GM23338 (cell line): ENCODE measurements at regions not wholly inside any gene's neighbourhood (a gene's known extent, or its start where the extent isn't known, plus 50 kb on each side); places are given as distances from the start of the nearest gene placed in this dataset.

Experiments
- ATAC-seq: fragments of 200-7000 bp; cut with Tn5 transposase; 3 replicates; pipeline ENCODE4 v1.9.1; 2020
- DNase-seq: peaks from one replicate; pipeline ENCODE4 v3.0.0-alpha.2; 2015; ENCODE audit warnings: low spot score
- H2AFZ ChIP-seq: fragments of 200-600 bp; sonication (generic); 2 replicates; pipeline ENCODE4 v1.8.0; 2016; ENCODE audit warnings: antibody characterized with exemption, mild to moderate bottlenecking, moderate library complexity
- H3F3A ChIP-seq: fragments of 200-600 bp; sonication (generic); replicated peaks from 2 replicates; pipeline ENCODE4 v1.8.0; 2017; ENCODE audit warnings: antibody characterized with exemption, mixed run types, low read depth
- H3K27ac ChIP-seq: fragments of 200-600 bp; sonication (generic); 2 replicates; pipeline ENCODE4 v1.6.1; 2016; ENCODE audit warnings: low read depth
- H3K27me3 ChIP-seq: fragments of 200-600 bp; sonication (generic); 2 replicates; pipeline ENCODE4 v1.8.0; 2016; ENCODE audit warnings: mild to moderate bottlenecking, mixed run types, moderate library complexity; ENCODE audit not compliant: insufficient read depth
- H3K36me3 ChIP-seq: fragments of 200-600 bp; sonication (generic); 2 replicates; pipeline ENCODE4 v1.8.0; 2016; ENCODE audit warnings: mild to moderate bottlenecking; ENCODE audit not compliant: insufficient read depth
- H3K4me1 ChIP-seq: fragments of 200-600 bp; sonication (generic); 2 replicates; pipeline ENCODE4 v1.8.0; 2016; ENCODE audit warnings: mild to moderate bottlenecking, moderate library complexity; ENCODE audit not compliant: insufficient read depth
- H3K4me2 ChIP-seq: fragments of 200-600 bp; sonication (generic); 2 replicates; pipeline ENCODE4 v1.7.1; 2017; ENCODE audit warnings: mixed run types
- H3K4me3 ChIP-seq: fragments of 200-600 bp; sonication (generic); 2 replicates; pipeline ENCODE4 v1.6.1; 2016; ENCODE audit warnings: mixed run types
- H3K79me2 ChIP-seq: fragments of 200-600 bp; sonication (generic); replicated peaks from 2 replicates; pipeline ENCODE4 v1.8.0; 2017; ENCODE audit warnings: mild to moderate bottlenecking; ENCODE audit not compliant: insufficient read depth
- H3K9me2 ChIP-seq: fragments of 200-600 bp; sonication (generic); 2 replicates; pipeline ENCODE4 v1.8.0; 2017; ENCODE audit not compliant: insufficient read depth
- H4K20me1 ChIP-seq: fragments of 200-600 bp; sonication (generic); replicated peaks from 2 replicates; pipeline ENCODE4 v1.8.0; 2017; ENCODE audit warnings: mild to moderate bottlenecking; ENCODE audit not compliant: insufficient read depth
- H3K27ac Mint-ChIP-seq: 2 replicates; pipeline ENCODE4 v1.8.0; 2020; ENCODE audit warnings: inconsistent platforms, mild to moderate bottlenecking, moderate library complexity, mixed read lengths
- H3K27me3 Mint-ChIP-seq: 3 replicates; pipeline ENCODE4 v1.8.0; 2022; ENCODE audit warnings: low read depth, mild to moderate bottlenecking, moderate library complexity, mixed read lengths, inconsistent platforms; ENCODE audit not compliant: insufficient read depth, poor library complexity
- H3K36me3 Mint-ChIP-seq: 3 replicates; pipeline ENCODE4 v1.8.0; 2021; ENCODE audit warnings: low read depth, mild to moderate bottlenecking, inconsistent platforms, moderate library complexity, mixed read lengths
- H3K4me1 Mint-ChIP-seq: 3 replicates; pipeline ENCODE4 v1.8.0; 2020; ENCODE audit warnings: mild to moderate bottlenecking, inconsistent platforms, mixed read lengths
- H3K4me3 Mint-ChIP-seq: 3 replicates; pipeline ENCODE4 v1.8.0; 2021; ENCODE audit warnings: moderate library complexity, mild to moderate bottlenecking, inconsistent platforms, mixed read lengths
- H3K9me3 Mint-ChIP-seq: 3 replicates; pipeline ENCODE4 v1.8.0; 2020; ENCODE audit warnings: moderate library complexity, mild to moderate bottlenecking, inconsistent platforms, mixed read lengths
- CREB1 ChIP-seq: fragments of 250-450 bp; sonication (Bioruptor Pico); IDR thresholded peaks from 2 replicates; pipeline ENCODE4 v1.5.0; 2020; ENCODE audit warnings: low read depth, mild to moderate bottlenecking, moderate library complexity
- CTCF ChIP-seq, 2 experiments: fragments of 200-600 bp in 1 of 2; sonication (generic) in 1 of 2; conservative IDR thresholded peaks; 2 replicates each; pipeline versions ENCODE4 v1.5.1 to v1.6.1; 2016 to 2017; ENCODE audit warnings: antibody characterized with exemption in 2 of 2, low read depth in 2 of 2, mild to moderate bottlenecking in 2 of 2, moderate library complexity in 1 of 2
- ETS1 ChIP-seq: IDR thresholded peaks from 2 replicates; pipeline ENCODE4 v1.6.1; 2016; ENCODE audit warnings: antibody characterized with exemption
- EZH2 ChIP-seq: fragments of 200-600 bp; sonication (generic); IDR thresholded peaks from one replicate; pipeline ENCODE4 v1.8.0; 2017; ENCODE audit warnings: antibody characterized with exemption, mild to moderate bottlenecking, low read depth; ENCODE audit not compliant: unreplicated experiment
- EZH2phosphoT487 ChIP-seq: fragments of 200-600 bp; sonication (generic); IDR thresholded peaks from one replicate; pipeline ENCODE4 v1.8.1; 2018; ENCODE audit warnings: antibody characterized with exemption; ENCODE audit not compliant: unreplicated experiment
- JUNB ChIP-seq: IDR thresholded peaks from one replicate; pipeline ENCODE4 v1.6.1; 2016; ENCODE audit warnings: antibody characterized with exemption; ENCODE audit not compliant: unreplicated experiment
- NANOG ChIP-seq: IDR thresholded peaks from 2 replicates; pipeline ENCODE4 v1.6.1; 2016; ENCODE audit warnings: antibody characterized with exemption, borderline replicate concordance
- POLR2AphosphoS5 ChIP-seq: IDR thresholded peaks from 2 replicates; pipeline ENCODE4 v1.6.1; 2016; ENCODE audit warnings: antibody characterized with exemption, low read depth
- REST ChIP-seq: IDR thresholded peaks from one replicate; pipeline ENCODE4 v1.6.1; 2018; ENCODE audit warnings: antibody characterized with exemption; ENCODE audit not compliant: unreplicated experiment
- STAT1 ChIP-seq: IDR thresholded peaks from one replicate; pipeline ENCODE4 v1.6.1; 2016; ENCODE audit warnings: antibody characterized with exemption; ENCODE audit not compliant: unreplicated experiment
- ZNF114 ChIP-seq: fragments of 250-450 bp; sonication (Bioruptor Pico); IDR thresholded peaks from 2 replicates; pipeline ENCODE4 v1.5.0; 2020; ENCODE audit warnings: mild to moderate bottlenecking, moderate library complexity
- ZNF331 ChIP-seq: fragments of 250-450 bp; sonication (Bioruptor Pico); IDR thresholded peaks from 2 replicates; pipeline ENCODE4 v1.5.0; 2020; ENCODE audit warnings: low read depth, mild to moderate bottlenecking, moderate library complexity
- ZNF462 ChIP-seq: fragments of 250-450 bp; sonication (Bioruptor Pico); IDR thresholded peaks from 2 replicates; pipeline ENCODE4 v1.5.0; 2020; ENCODE audit warnings: mild to moderate bottlenecking, moderate library complexity

- Histone ChIP-seq H3F3A (no peaks in the 10 kb centered on the region), H3K79me2 (no peaks in the 10 kb centered on the region), H4K20me1 (no peaks in the 10 kb centered on the region), H3K27me3 (no peaks in the 10 kb centered on the region), H3K27ac (no peak overlapping the region), H3K9me2 (peaks cover 5% of the 10 kb centered on the region), H3K4me3 (no peak overlapping the region), H3K4me1 (no peaks in the 10 kb centered on the region), H2AFZ (no peak overlapping the region), H3K36me3 (no peaks in the 10 kb centered on the region), H3K4me2 (no peak overlapping the region)
- Mint-ChIP-seq H3K27me3 (no peaks in the 10 kb centered on the region), H3K4me1 (no peaks in the 10 kb centered on the region), H3K4me3 (no peak overlapping the region), H3K27ac (no peak overlapping the region), H3K9me3 (no peaks in the 10 kb centered on the region), H3K36me3 (no peaks in the 10 kb centered on the region)
- TF ChIP-seq ZNF114 (CRISPR knock-in tag) (no peak), POLR2AphosphoS5 (no peak), ZNF331 (no peak), CTCF (conservative IDR thresholded peaks at IDR 0.05; ENCODE audit: low read depth in 2 of 2) (no peak), EZH2 (no peak), JUNB (no peak), REST (no peak), ETS1 (no peak), ZNF462 (CRISPR knock-in tag) (no peak), EZH2phosphoT487 (no peak), STAT1 (no peak), NANOG (no peak), CREB1 (CRISPR knock-in tag) (no peak)
- no peak for DNase-seq
- ATAC-seq = no peak
Observed at GRCh38 chr6:103791458-103791857, 1068.3 kb downstream of the HACE1 start.
